ENCODE measurements at regions not wholly inside any gene's neighbourhood (a gene's known extent, or its start where the extent isn't known, plus 50 kb on each side); places are given as distances from the start of the nearest gene placed in this dataset.

DNA sequence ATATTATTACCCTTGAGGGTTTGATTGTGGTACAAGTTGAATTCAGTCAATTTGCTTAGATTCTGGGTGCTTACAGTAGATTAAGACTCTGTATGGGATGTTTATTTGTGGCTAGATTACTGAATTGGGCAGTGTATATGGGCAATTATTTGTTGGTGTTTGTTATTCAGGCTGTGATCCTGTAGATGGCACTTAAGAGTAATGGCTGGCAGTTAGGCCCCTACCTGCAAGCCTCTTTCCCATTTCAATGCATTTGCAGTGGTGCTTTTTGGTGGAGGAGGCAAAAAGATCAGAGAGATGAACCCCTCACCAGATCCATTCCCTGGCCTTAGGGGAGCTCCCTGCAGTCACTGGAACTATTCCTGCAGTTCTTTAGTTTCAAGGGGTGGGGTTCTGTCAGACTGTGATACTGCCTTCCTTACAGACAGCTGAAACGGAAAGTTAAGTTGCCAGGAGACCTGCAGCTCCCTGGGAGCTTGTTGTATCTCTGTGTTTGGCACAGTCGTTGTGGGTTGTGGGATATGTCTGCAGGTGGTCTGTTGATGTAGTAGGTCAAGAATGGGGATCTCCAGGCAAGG, 199.5 kb downstream of the AASDHPPT start:
- Histone ChIP-seq H3K27ac (ENCODE audit: low read depth, low read length) (no peak overlapping the region), H3K4me1 (ENCODE audit: control insufficient read depth, insufficient read depth, low read length) (peaks cover 10% of the 10 kb centered on the region), H3K36me3 (ENCODE audit: control insufficient read depth, insufficient read depth, low read length) (no peaks in the 10 kb centered on the region), H3K27me3 (ENCODE audit: control insufficient read depth, insufficient read depth, low read length) (no peaks in the 10 kb centered on the region), H3K4me3 (ENCODE audit: low read depth, low read length) (no peak overlapping the region), H3K9ac (ENCODE audit: low read depth, low read length) (no peak overlapping the region), H3K9me3 (ENCODE audit: control insufficient read depth, insufficient read depth, low read length) (no peaks in the 10 kb centered on the region)

DNA sequence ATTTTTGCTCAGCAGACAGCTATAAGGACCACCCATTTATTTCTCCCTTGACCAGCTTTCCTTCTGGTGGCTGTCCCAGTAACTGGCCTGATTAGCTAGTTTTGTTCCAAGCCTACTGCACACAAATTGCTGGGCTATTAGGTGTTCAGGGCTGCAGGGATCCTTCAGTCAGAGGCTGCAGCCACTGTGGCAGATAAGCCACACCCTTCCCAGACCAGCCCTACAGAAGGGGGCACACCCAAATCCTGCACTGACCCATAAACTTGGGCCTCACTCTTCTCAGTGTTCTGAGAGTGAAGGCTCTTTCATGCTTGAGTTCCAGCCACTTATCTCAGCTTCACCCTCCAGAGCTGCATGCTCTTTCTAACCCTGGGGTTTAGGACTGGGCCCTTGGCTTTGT, 200.0 kb downstream of the AASDHPPT start:
- Histone ChIP-seq H3K27ac (ENCODE audit: low read depth, low read length) (no peak overlapping the region), H3K9me3 (ENCODE audit: control insufficient read depth, insufficient read depth, low read length) (no peaks in the 10 kb centered on the region), H3K4me3 (ENCODE audit: low read depth, low read length) (no peak overlapping the region), H3K27me3 (ENCODE audit: control insufficient read depth, insufficient read depth, low read length) (no peaks in the 10 kb centered on the region), H3K36me3 (ENCODE audit: control insufficient read depth, insufficient read depth, low read length) (no peaks in the 10 kb centered on the region), H3K4me1 (ENCODE audit: control insufficient read depth, insufficient read depth, low read length) (peaks cover 10% of the 10 kb centered on the region), H3K9ac (ENCODE audit: low read depth, low read length) (no peak overlapping the region)

DNA sequence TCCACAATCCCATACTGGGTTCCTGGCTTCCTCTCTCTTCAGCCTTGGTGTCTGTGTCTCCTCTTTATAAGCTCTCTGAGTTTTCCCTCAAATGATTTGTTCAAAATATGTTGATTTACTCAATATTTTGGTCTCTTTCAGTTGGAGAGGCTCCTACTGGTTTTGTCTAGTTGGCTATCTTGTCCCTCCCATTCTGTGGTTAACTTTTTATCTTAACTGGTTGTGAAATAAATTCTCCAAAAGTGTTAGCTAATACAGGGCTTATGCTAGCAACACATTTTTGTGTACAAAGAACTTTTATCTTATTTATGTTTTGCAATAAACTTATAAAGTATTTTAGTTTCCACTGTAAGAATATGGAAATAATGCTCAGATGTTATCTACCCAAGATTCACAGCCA, 200.9 kb downstream of the AASDHPPT start:
- no peaks in the 10 kb centered on the region for H3K27me3 ChIP-seq (ENCODE audit: control insufficient read depth, insufficient read depth, low read length)
- no peak overlapping the region for H3K9ac ChIP-seq (ENCODE audit: low read depth, low read length)
- no peak overlapping the region for H3K4me3 ChIP-seq (ENCODE audit: low read depth, low read length)
- H3K27ac ChIP-seq (ENCODE audit: low read depth, low read length) = no peak overlapping the region
- H3K4me1 ChIP-seq (ENCODE audit: control insufficient read depth, insufficient read depth, low read length) = peaks cover 10% of the 10 kb centered on the region
- no peaks in the 10 kb centered on the region for H3K36me3 ChIP-seq (ENCODE audit: control insufficient read depth, insufficient read depth, low read length)
- H3K9me3 ChIP-seq (ENCODE audit: control insufficient read depth, insufficient read depth, low read length) = no peaks in the 10 kb centered on the region

DNA sequence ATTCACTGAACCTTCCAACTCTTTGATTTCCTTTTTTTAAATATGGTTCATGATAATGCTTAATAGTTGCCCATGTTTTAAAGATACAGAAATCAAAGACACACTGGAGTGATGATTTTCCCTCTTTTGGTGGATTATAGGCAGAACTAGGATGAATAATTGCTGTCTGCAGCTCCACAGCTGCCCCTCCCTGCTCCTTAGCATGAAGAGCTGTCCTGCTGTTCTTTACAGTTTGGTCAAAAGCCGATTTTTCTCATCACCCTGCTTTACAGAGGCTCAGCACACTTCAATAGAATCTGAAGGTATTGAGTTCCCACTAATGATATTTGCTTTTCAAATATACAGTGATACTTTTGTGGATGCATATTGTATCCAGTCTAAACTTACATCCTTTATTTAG, 202.6 kb downstream of the AASDHPPT start:
- Histone ChIP-seq H3K9me3 (ENCODE audit: control insufficient read depth, insufficient read depth, low read length) (no peaks in the 10 kb centered on the region), H3K27ac (ENCODE audit: low read depth, low read length) (no peak overlapping the region), H3K9ac (ENCODE audit: low read depth, low read length) (no peak overlapping the region), H3K36me3 (ENCODE audit: control insufficient read depth, insufficient read depth, low read length) (no peaks in the 10 kb centered on the region), H3K4me3 (ENCODE audit: low read depth, low read length) (no peak overlapping the region), H3K4me1 (ENCODE audit: control insufficient read depth, insufficient read depth, low read length) (peaks cover 10% of the 10 kb centered on the region), H3K27me3 (ENCODE audit: control insufficient read depth, insufficient read depth, low read length) (no peaks in the 10 kb centered on the region)

DNA sequence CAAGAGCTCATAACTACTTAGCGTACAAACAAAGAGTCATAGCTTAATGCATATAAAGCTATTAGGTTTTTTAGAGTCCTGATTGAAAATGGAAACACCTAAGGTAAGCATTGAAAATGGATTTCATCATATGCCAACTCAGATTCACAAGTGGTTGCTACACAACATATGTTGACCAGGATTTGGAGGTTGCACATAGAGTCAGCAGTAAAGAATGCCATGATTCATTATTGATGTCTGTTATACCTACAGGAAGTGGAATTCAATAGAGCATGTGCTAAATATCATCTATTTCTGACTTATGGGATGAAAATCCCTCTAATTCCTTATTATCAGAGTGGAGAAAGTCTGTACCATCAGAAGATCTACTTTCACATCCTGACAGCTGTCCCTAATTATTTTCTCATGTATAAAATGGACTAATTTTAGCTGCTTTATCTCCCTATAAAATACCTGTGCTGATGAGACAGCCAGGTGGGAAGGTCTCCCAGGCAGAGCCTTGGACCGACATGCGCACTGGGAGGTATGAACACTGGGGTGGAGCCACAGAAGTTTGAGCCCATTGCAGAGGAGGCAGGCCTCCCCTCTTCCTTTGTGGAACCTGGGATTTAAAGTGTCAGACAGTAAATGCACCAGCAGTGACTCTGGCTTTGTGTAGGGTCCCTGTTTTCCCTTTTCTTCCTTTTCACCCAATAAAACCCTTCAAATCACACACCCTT, 204.2 kb downstream of the AASDHPPT start:
- Histone ChIP-seq H3K9ac (ENCODE audit: low read depth, low read length) (no peak overlapping the region), H3K36me3 (ENCODE audit: control insufficient read depth, insufficient read depth, low read length) (no peaks in the 10 kb centered on the region), H3K27ac (ENCODE audit: low read depth, low read length) (no peak overlapping the region), H3K4me1 (ENCODE audit: control insufficient read depth, insufficient read depth, low read length) (peaks cover 7% of the 10 kb centered on the region), H3K4me3 (ENCODE audit: low read depth, low read length) (no peak overlapping the region), H3K9me3 (ENCODE audit: control insufficient read depth, insufficient read depth, low read length) (no peaks in the 10 kb centered on the region), H3K27me3 (ENCODE audit: control insufficient read depth, insufficient read depth, low read length) (no peaks in the 10 kb centered on the region)

DNA sequence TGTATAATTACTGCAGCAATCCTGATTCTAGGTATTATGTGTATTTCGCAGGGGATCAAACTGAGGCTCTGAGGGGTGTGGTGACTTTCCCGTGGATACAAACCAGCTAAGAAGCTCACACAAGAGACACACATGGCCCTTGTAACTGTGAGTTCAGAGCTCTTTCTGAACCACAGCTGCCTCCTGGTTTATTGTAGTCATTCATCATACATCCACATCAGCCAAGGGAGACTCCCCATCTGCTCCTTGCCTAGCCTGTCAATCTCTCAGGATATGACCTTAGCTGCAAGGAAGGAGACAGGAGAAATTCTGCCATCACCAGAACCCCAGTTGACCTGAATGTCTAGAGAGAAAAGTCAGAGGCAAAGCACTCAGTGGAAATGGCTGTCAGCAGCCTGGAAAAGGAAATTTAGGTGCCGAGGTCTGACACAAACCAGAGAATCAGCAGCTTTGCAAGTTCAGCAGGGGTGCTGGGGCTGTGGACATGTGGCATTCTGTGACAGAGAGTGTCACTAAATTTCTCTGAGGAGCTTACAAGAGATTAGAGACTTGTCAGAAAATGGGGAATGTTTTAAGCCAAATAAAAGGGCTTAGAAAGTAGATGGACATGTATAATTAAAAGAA, 209.5 kb downstream of the AASDHPPT start:
- H3K27me3 ChIP-seq (ENCODE audit: control insufficient read depth, insufficient read depth, low read length) = no peaks in the 10 kb centered on the region
- H3K36me3 ChIP-seq (ENCODE audit: control insufficient read depth, insufficient read depth, low read length) = no peaks in the 10 kb centered on the region
- no peaks in the 10 kb centered on the region for H3K9me3 ChIP-seq (ENCODE audit: control insufficient read depth, insufficient read depth, low read length)
- no peaks in the 10 kb centered on the region for H3K4me1 ChIP-seq (ENCODE audit: control insufficient read depth, insufficient read depth, low read length)
- H3K27ac ChIP-seq (ENCODE audit: low read depth, low read length) = no peak overlapping the region
- H3K4me3 ChIP-seq (ENCODE audit: low read depth, low read length) = no peak overlapping the region
- H3K9ac ChIP-seq (ENCODE audit: low read depth, low read length) = no peak overlapping the region

DNA sequence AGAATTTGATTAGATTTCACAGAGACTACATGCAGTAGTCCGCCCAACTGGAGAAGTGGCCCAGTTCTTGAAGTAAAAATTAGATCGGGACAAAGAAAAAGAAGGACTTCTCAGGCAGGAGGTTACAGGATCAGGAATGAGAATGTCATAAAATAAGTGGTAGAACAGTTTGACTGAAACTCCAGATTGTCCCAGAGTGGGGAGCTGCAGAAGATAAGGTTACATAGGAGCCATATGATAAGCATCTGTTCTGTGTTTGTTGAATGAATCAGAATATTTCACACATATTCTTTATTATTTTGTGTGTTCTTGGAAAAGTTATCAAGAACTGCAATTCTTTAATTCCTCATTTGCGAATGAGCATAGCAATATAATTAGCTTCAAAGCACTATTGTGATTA, 210.6 kb downstream of the AASDHPPT start:
- Histone ChIP-seq H3K27ac (ENCODE audit: low read depth, low read length) (no peak overlapping the region), H3K27me3 (ENCODE audit: control insufficient read depth, insufficient read depth, low read length) (no peaks in the 10 kb centered on the region), H3K9me3 (ENCODE audit: control insufficient read depth, insufficient read depth, low read length) (no peaks in the 10 kb centered on the region), H3K4me1 (ENCODE audit: control insufficient read depth, insufficient read depth, low read length) (no peaks in the 10 kb centered on the region), H3K4me3 (ENCODE audit: low read depth, low read length) (no peak overlapping the region), H3K9ac (ENCODE audit: low read depth, low read length) (no peak overlapping the region), H3K36me3 (ENCODE audit: control insufficient read depth, insufficient read depth, low read length) (no peaks in the 10 kb centered on the region)

DNA sequence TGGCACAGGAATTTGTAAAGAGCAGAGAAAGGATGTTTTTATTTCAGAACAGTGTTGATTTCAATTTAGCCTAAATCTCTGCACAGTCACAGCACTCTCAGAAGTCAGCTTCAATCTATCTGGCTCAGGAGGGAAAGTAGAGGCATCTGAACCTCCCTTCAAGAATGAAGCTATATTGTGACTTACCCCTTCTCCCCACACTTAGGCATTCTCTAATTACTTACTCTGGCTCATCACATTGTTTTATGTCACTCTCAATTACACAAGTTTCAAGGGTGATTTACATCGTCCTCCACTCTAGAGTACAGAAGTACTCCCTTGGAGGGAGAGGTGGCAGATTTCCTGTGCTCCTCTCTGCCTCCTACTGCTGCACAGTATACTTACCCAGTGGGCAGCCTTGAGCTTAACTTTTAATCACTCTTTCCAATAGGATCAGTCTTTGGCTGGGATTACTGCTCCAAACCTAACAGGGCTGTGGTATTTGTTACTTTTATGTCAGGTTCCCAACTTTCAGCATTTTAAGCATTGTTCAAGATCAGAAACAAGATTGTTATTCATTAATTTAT, 211.4 kb downstream of the AASDHPPT start:
- Histone ChIP-seq H3K9ac (ENCODE audit: low read depth, low read length) (no peak overlapping the region), H3K9me3 (ENCODE audit: control insufficient read depth, insufficient read depth, low read length) (no peaks in the 10 kb centered on the region), H3K36me3 (ENCODE audit: control insufficient read depth, insufficient read depth, low read length) (no peaks in the 10 kb centered on the region), H3K27me3 (ENCODE audit: control insufficient read depth, insufficient read depth, low read length) (no peaks in the 10 kb centered on the region), H3K4me1 (ENCODE audit: control insufficient read depth, insufficient read depth, low read length) (no peaks in the 10 kb centered on the region), H3K27ac (ENCODE audit: low read depth, low read length) (no peak overlapping the region), H3K4me3 (ENCODE audit: low read depth, low read length) (no peak overlapping the region)

DNA sequence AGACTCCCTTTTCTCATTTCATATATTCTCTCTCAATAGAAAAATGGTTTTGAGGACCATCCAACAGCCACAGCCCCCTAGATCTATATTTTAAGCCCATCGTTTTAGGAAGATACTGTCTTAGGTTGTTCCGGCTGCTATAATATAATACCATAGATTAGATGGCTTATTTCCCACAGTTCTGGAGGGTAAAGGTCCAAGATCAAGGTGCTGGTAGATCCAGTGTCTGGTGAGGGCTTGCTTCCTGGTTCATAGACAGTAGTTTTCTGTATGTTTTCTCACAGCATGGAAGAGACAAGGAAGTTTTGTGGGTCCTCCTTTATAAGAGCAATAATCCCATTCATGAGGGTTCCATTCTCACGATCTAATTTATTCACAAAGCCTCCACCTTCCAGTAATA, 215.1 kb downstream of the AASDHPPT start:
- no peaks in the 10 kb centered on the region for H3K27me3 ChIP-seq (ENCODE audit: control insufficient read depth, insufficient read depth, low read length)
- no peak overlapping the region for H3K27ac ChIP-seq (ENCODE audit: low read depth, low read length)
- no peak overlapping the region for H3K9ac ChIP-seq (ENCODE audit: low read depth, low read length)
- H3K36me3 ChIP-seq (ENCODE audit: control insufficient read depth, insufficient read depth, low read length) = no peaks in the 10 kb centered on the region
- no peaks in the 10 kb centered on the region for H3K4me1 ChIP-seq (ENCODE audit: control insufficient read depth, insufficient read depth, low read length)
- H3K4me3 ChIP-seq (ENCODE audit: low read depth, low read length) = no peak overlapping the region
- H3K9me3 ChIP-seq (ENCODE audit: control insufficient read depth, insufficient read depth, low read length) = no peaks in the 10 kb centered on the region

DNA sequence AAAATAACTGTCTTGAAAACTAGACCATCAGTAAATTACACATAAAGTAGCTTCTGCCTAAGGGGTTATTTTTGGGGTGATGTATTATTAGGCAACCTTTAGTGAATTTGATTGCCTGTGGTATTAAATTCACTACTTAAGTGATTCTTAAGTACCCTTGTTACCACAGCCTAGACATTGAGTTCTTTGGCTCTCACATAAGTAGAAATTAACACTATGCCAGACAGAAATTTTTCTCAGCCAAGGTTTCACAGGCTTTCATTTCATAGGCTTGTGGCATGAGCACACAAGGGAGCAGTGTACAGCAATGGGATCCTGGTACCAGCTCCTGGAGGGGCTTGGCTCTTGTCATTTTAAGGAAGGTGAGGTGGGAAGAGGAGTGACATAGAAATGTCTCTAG, 218.5 kb downstream of the AASDHPPT start:
- Histone ChIP-seq H3K36me3 (ENCODE audit: control insufficient read depth, insufficient read depth, low read length) (no peaks in the 10 kb centered on the region), H3K27me3 (ENCODE audit: control insufficient read depth, insufficient read depth, low read length) (no peaks in the 10 kb centered on the region), H3K4me3 (ENCODE audit: low read depth, low read length) (no peak overlapping the region), H3K4me1 (ENCODE audit: control insufficient read depth, insufficient read depth, low read length) (no peaks in the 10 kb centered on the region), H3K9me3 (ENCODE audit: control insufficient read depth, insufficient read depth, low read length) (no peaks in the 10 kb centered on the region; the same call in none of the 2 replicates), H3K9ac (ENCODE audit: low read depth, low read length) (no peak overlapping the region), H3K27ac (ENCODE audit: low read depth, low read length) (no peak overlapping the region)

DNA sequence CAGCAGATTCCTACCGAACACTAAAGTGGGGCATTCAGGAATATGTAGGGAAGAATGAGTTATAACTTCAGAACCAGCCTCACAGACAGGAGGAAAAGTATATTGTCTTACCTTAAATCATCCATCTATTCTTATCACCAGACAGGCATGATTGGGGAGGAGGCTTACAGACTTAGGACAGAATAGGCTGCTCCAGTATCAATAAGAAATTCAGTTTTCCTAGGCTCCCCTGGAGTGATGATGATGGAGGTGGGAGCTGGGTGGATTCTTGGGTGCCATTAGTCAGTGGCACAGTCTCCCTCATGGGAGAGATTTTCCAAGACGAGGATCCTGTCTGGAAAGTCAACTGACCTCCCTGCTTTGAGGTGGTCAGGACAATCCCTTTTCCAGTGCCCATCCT, 225.0 kb downstream of the AASDHPPT start:
- H3K27ac ChIP-seq (ENCODE audit: low read depth, low read length) = no peak overlapping the region
- H3K9me3 ChIP-seq (ENCODE audit: control insufficient read depth, insufficient read depth, low read length) = peaks cover 15% of the 10 kb centered on the region
- no peaks in the 10 kb centered on the region for H3K4me1 ChIP-seq (ENCODE audit: control insufficient read depth, insufficient read depth, low read length)
- H3K9ac ChIP-seq (ENCODE audit: low read depth, low read length) = no peak overlapping the region
- H3K4me3 ChIP-seq (ENCODE audit: low read depth, low read length) = no peak overlapping the region
- H3K36me3 ChIP-seq (ENCODE audit: control insufficient read depth, insufficient read depth, low read length) = no peaks in the 10 kb centered on the region
- H3K27me3 ChIP-seq (ENCODE audit: control insufficient read depth, insufficient read depth, low read length) = no peaks in the 10 kb centered on the region

Measured in HUES48 (cell line).